ENCODE measurements at regions not wholly inside any gene's neighbourhood (a gene's known extent, or its start where the extent isn't known, plus 50 kb on each side); places are given as distances from the start of the nearest gene placed in this dataset.
"Not testable (repeated sequence)": the region's sequence is repeated elsewhere in the genome, so short reads cannot be mapped to it uniquely, and the experiment has no call there.

DNA sequence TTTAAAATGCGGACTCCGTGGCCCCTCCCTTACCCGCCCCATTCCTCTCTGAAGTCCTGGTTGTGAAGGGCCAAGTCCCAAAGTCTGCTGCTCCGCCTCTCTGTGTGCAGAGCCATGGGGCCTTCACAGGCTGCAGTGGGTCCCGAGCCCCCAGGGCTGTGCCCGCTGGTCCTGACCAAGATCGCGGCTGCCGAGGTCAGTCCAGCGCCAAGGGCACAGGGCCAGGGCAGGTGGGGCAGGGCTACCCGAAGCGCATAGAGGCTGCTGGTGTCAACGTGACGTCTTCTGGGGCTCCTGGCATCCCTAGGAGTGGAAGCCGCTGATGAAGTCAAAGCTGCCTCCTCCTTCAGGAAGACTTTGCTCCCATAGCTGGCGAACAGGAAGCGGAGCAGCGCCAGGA, 858.8 kb downstream of the TUBA3C start:
- H3K4me3 ChIP-seq (ENCODE audit: control insufficient read depth in 1 of 7, extremely low read depth in 1 of 7, insufficient read depth in 4 of 7, low read depth in 2 of 7, low read length in 6 of 7); H3K27me3 ChIP-seq (replicated peaks in 2 of 5; ENCODE audit: control insufficient read depth in 4 of 5, insufficient read depth in 5 of 5, low read length in 4 of 5); H3K9me3 ChIP-seq (ENCODE audit: control extremely low read depth in 1 of 5, control insufficient read depth in 4 of 5, insufficient read depth in 2 of 5, low read depth in 1 of 5, low read length in 4 of 5); CTCF ChIA-PET; H3K4me1 ChIP-seq (ENCODE audit: control extremely low read depth in 1 of 4, control insufficient read depth in 4 of 4, insufficient read depth in 4 of 4, low read length in 3 of 4); H3K27ac ChIP-seq (ENCODE audit: insufficient read depth in 1 of 2, low read depth in 1 of 2, low read length in 2 of 2, poor library complexity in 1 of 2, severe bottlenecking in 2 of 2); DNase-seq; H3K36me3 ChIP-seq (ENCODE audit: control insufficient read depth in 4 of 4, insufficient read depth in 4 of 4, low read length in 3 of 4); POLR2A ChIA-PET: not testable (repeated sequence)
- WGBS (ENCODE audit: insufficient coverage), result 93% methylated on average over 5 of the region's 18 CpGs

DNA sequence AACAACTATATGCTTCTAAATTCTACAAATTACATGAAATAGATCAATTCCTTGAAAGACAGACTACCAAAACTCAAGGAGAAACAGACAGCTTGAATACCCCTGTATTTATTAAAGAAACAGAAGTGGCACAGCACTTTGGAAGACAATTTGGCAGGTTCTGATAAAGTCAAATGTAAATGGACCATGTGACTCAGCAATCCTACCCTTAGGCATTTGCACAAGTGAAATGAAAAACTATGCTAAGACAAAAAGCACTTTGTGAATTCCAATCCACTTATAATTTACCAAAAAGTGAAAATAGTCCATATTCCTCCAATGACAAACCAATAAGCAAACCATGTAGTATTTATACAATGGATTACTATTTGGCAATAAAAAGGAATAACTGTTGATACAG, 862.0 kb downstream of the TUBA3C start:
- DNase-seq; CTCF ChIA-PET; H3K36me3 ChIP-seq (ENCODE audit: control insufficient read depth in 4 of 4, insufficient read depth in 4 of 4, low read length in 3 of 4); POLR2A ChIA-PET; H3K4me3 ChIP-seq (ENCODE audit: control insufficient read depth in 1 of 7, extremely low read depth in 1 of 7, insufficient read depth in 4 of 7, low read depth in 2 of 7, low read length in 6 of 7); H3K4me1 ChIP-seq (ENCODE audit: control extremely low read depth in 1 of 4, control insufficient read depth in 4 of 4, insufficient read depth in 4 of 4, low read length in 3 of 4); H3K9me3 ChIP-seq (ENCODE audit: control extremely low read depth in 1 of 5, control insufficient read depth in 4 of 5, insufficient read depth in 2 of 5, low read depth in 1 of 5, low read length in 4 of 5); H3K27ac ChIP-seq (ENCODE audit: insufficient read depth in 1 of 2, low read depth in 1 of 2, low read length in 2 of 2, poor library complexity in 1 of 2, severe bottlenecking in 2 of 2); H3K27me3 ChIP-seq (replicated peaks in 2 of 5; ENCODE audit: control insufficient read depth in 4 of 5, insufficient read depth in 5 of 5, low read length in 4 of 5): not testable (repeated sequence)

- WGBS (ENCODE audit: insufficient coverage), result 93% methylated on average over 3 of the region's 6 CpGs
- CTCF ChIA-PET; H3K27ac ChIP-seq (ENCODE audit: insufficient read depth in 1 of 2, low read depth in 1 of 2, low read length in 2 of 2, poor library complexity in 1 of 2, severe bottlenecking in 2 of 2); DNase-seq; H3K4me3 ChIP-seq (ENCODE audit: control insufficient read depth in 1 of 7, extremely low read depth in 1 of 7, insufficient read depth in 4 of 7, low read depth in 2 of 7, low read length in 6 of 7); H3K4me1 ChIP-seq (ENCODE audit: control extremely low read depth in 1 of 4, control insufficient read depth in 4 of 4, insufficient read depth in 4 of 4, low read length in 3 of 4); H3K27me3 ChIP-seq (replicated peaks in 2 of 5; ENCODE audit: control insufficient read depth in 4 of 5, insufficient read depth in 5 of 5, low read length in 4 of 5); POLR2A ChIA-PET; H3K9me3 ChIP-seq (ENCODE audit: control extremely low read depth in 1 of 5, control insufficient read depth in 4 of 5, insufficient read depth in 2 of 5, low read depth in 1 of 5, low read length in 4 of 5); H3K36me3 ChIP-seq (ENCODE audit: control insufficient read depth in 4 of 4, insufficient read depth in 4 of 4, low read length in 3 of 4): not testable (repeated sequence)
Observed at GRCh38 chr13:18303240-18303813, 878.3 kb downstream of the TUBA3C start.

DNA sequence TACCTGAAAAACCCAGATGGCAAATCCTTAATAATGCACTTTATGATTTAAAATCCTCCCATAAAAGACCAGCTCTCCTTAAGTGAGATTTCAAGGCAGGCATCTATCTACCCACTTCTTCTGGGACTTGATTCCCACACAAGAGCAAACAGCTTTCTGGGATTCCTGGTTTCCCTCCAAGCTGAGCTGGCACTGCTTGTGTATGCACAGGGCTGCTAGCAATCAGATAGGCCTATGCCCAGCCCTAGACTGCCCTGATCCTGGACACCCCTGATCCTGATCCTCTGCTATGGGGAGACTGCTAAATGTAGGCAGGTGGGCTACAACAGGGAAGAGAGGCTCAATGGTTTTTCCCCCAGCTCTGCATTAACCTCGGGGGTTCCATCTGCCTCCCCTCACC, 880.7 kb downstream of the TUBA3C start:
- DNase-seq; H3K9me3 ChIP-seq (ENCODE audit: control extremely low read depth in 1 of 5, control insufficient read depth in 4 of 5, insufficient read depth in 2 of 5, low read depth in 1 of 5, low read length in 4 of 5); POLR2A ChIA-PET; H3K27me3 ChIP-seq (replicated peaks in 2 of 5; ENCODE audit: control insufficient read depth in 4 of 5, insufficient read depth in 5 of 5, low read length in 4 of 5); H3K36me3 ChIP-seq (ENCODE audit: control insufficient read depth in 4 of 4, insufficient read depth in 4 of 4, low read length in 3 of 4); H3K4me1 ChIP-seq (ENCODE audit: control extremely low read depth in 1 of 4, control insufficient read depth in 4 of 4, insufficient read depth in 4 of 4, low read length in 3 of 4); CTCF ChIA-PET; H3K4me3 ChIP-seq (ENCODE audit: control insufficient read depth in 1 of 7, extremely low read depth in 1 of 7, insufficient read depth in 4 of 7, low read depth in 2 of 7, low read length in 6 of 7); H3K27ac ChIP-seq (ENCODE audit: insufficient read depth in 1 of 2, low read depth in 1 of 2, low read length in 2 of 2, poor library complexity in 1 of 2, severe bottlenecking in 2 of 2): not testable (repeated sequence)
- no CpG with 5 or more reads among the region's 1 CpG for WGBS (ENCODE audit: insufficient coverage)

GRCh38 chr13:18297359-18297758, 884.3 kb downstream of the TUBA3C start:
- WGBS (ENCODE audit: insufficient coverage), result 68% methylated on average over 40 of the region's 48 CpGs
- CTCF ChIA-PET; H3K4me1 ChIP-seq (ENCODE audit: control extremely low read depth in 1 of 4, control insufficient read depth in 4 of 4, insufficient read depth in 4 of 4, low read length in 3 of 4); H3K27ac ChIP-seq (ENCODE audit: insufficient read depth in 1 of 2, low read depth in 1 of 2, low read length in 2 of 2, poor library complexity in 1 of 2, severe bottlenecking in 2 of 2); POLR2A ChIA-PET; DNase-seq; H3K36me3 ChIP-seq (ENCODE audit: control insufficient read depth in 4 of 4, insufficient read depth in 4 of 4, low read length in 3 of 4); H3K4me3 ChIP-seq (ENCODE audit: control insufficient read depth in 1 of 7, extremely low read depth in 1 of 7, insufficient read depth in 4 of 7, low read depth in 2 of 7, low read length in 6 of 7); H3K9me3 ChIP-seq (ENCODE audit: control extremely low read depth in 1 of 5, control insufficient read depth in 4 of 5, insufficient read depth in 2 of 5, low read depth in 1 of 5, low read length in 4 of 5); H3K27me3 ChIP-seq (replicated peaks in 2 of 5; ENCODE audit: control insufficient read depth in 4 of 5, insufficient read depth in 5 of 5, low read length in 4 of 5): not testable (repeated sequence)

DNA sequence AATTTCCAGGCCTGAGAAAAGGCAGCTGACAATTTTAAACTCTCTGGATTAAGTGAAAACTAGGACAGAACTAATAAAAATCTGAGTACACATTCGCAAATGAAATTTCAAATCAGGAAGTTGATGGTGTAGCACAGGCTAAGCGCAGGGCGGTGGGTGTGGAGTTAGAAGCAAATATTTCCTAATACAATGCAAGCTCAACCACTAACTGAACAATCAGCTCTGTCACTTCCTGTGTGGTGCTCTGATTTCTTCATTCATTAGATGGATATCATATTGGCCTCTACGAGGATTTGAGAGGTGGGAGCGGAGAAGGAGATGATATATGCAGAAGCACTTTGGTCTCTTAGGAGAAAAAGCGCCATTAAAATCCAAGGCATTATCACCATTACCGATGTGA, 885.0 kb downstream of the TUBA3C start:
- CTCF ChIA-PET; H3K9me3 ChIP-seq (ENCODE audit: control extremely low read depth in 1 of 5, control insufficient read depth in 4 of 5, insufficient read depth in 2 of 5, low read depth in 1 of 5, low read length in 4 of 5); H3K36me3 ChIP-seq (ENCODE audit: control insufficient read depth in 4 of 4, insufficient read depth in 4 of 4, low read length in 3 of 4); H3K27me3 ChIP-seq (replicated peaks in 2 of 5; ENCODE audit: control insufficient read depth in 4 of 5, insufficient read depth in 5 of 5, low read length in 4 of 5); DNase-seq; POLR2A ChIA-PET; H3K4me1 ChIP-seq (ENCODE audit: control extremely low read depth in 1 of 4, control insufficient read depth in 4 of 4, insufficient read depth in 4 of 4, low read length in 3 of 4); H3K4me3 ChIP-seq (ENCODE audit: control insufficient read depth in 1 of 7, extremely low read depth in 1 of 7, insufficient read depth in 4 of 7, low read depth in 2 of 7, low read length in 6 of 7); H3K27ac ChIP-seq (ENCODE audit: insufficient read depth in 1 of 2, low read depth in 1 of 2, low read length in 2 of 2, poor library complexity in 1 of 2, severe bottlenecking in 2 of 2): not testable (repeated sequence)
- WGBS (ENCODE audit: insufficient coverage), result no CpG with 5 or more reads among the region's 7 CpGs

GRCh38 chr13:18294311-18294710, 887.3 kb downstream of the TUBA3C start:
- H3K27me3 ChIP-seq (replicated peaks in 2 of 5; ENCODE audit: control insufficient read depth in 4 of 5, insufficient read depth in 5 of 5, low read length in 4 of 5); H3K4me1 ChIP-seq (ENCODE audit: control extremely low read depth in 1 of 4, control insufficient read depth in 4 of 4, insufficient read depth in 4 of 4, low read length in 3 of 4); POLR2A ChIA-PET; DNase-seq; H3K9me3 ChIP-seq (ENCODE audit: control extremely low read depth in 1 of 5, control insufficient read depth in 4 of 5, insufficient read depth in 2 of 5, low read depth in 1 of 5, low read length in 4 of 5); H3K27ac ChIP-seq (ENCODE audit: insufficient read depth in 1 of 2, low read depth in 1 of 2, low read length in 2 of 2, poor library complexity in 1 of 2, severe bottlenecking in 2 of 2); H3K4me3 ChIP-seq (ENCODE audit: control insufficient read depth in 1 of 7, extremely low read depth in 1 of 7, insufficient read depth in 4 of 7, low read depth in 2 of 7, low read length in 6 of 7); H3K36me3 ChIP-seq (ENCODE audit: control insufficient read depth in 4 of 4, insufficient read depth in 4 of 4, low read length in 3 of 4); CTCF ChIA-PET: not testable (repeated sequence)
- 86% methylated on average over 5 of the region's 17 CpGs for WGBS (ENCODE audit: insufficient coverage)

DNA sequence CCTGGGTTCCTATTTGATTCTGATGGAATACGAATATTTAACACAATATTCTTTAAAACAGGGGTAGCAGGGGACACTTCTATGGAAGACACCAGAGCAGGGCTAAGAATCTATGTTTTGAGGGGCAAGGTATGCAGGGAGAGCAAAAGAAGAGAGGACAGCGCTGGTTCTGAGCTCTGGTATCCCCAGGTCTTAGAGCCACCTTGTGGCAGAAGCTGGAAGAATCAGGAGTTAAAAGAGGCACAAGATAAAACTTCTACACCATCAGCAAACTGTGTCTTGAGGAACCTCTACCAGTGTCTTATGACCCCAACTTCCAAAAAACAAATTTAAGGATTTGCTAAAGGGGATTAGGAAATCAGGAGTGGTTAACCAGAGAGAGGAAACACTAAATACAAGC, 894.8 kb downstream of the TUBA3C start:
- CTCF ChIA-PET; POLR2A ChIA-PET; H3K27ac ChIP-seq (ENCODE audit: insufficient read depth in 1 of 2, low read depth in 1 of 2, low read length in 2 of 2, poor library complexity in 1 of 2, severe bottlenecking in 2 of 2); H3K9me3 ChIP-seq (ENCODE audit: control extremely low read depth in 1 of 5, control insufficient read depth in 4 of 5, insufficient read depth in 2 of 5, low read depth in 1 of 5, low read length in 4 of 5); DNase-seq; H3K27me3 ChIP-seq (replicated peaks in 2 of 5; ENCODE audit: control insufficient read depth in 4 of 5, insufficient read depth in 5 of 5, low read length in 4 of 5); H3K36me3 ChIP-seq (ENCODE audit: control insufficient read depth in 4 of 4, insufficient read depth in 4 of 4, low read length in 3 of 4); H3K4me3 ChIP-seq (ENCODE audit: control insufficient read depth in 1 of 7, extremely low read depth in 1 of 7, insufficient read depth in 4 of 7, low read depth in 2 of 7, low read length in 6 of 7); H3K4me1 ChIP-seq (ENCODE audit: control extremely low read depth in 1 of 4, control insufficient read depth in 4 of 4, insufficient read depth in 4 of 4, low read length in 3 of 4): not testable (repeated sequence)
- WGBS (ENCODE audit: insufficient coverage), result no CpG with 5 or more reads among the region's 2 CpGs

All from common myeloid progenitor, CD34-positive (primary cell).